Liver (tissue), 3 donors: ENCODE measurements at regions not wholly inside any gene's neighbourhood (a gene's known extent, or its start where the extent isn't known, plus 50 kb on each side); places are given as distances from the start of the nearest gene placed in this dataset.

Source experiments
- EGR1 ChIP-seq, 2 donors: IDR thresholded peaks; 2 replicates each; pipeline ENCODE4 v1.6.1; 2016 to 2018; ENCODE audit warnings: antibody characterized with exemption in 2 of 2, low read depth in 2 of 2
- GABPA ChIP-seq, 2 donors: IDR thresholded peaks in 1 of 2; conservative IDR thresholded peaks in 1 of 2; 2 replicates each; pipeline ENCODE4 v1.6.1; 2016; ENCODE audit warnings: antibody characterized with exemption in 2 of 2, mild to moderate bottlenecking in 1 of 2, moderate library complexity in 1 of 2
- JUND ChIP-seq, 2 donors: IDR thresholded peaks; 2 replicates each; pipeline ENCODE4 v1.6.1; 2016; ENCODE audit warnings: antibody characterized with exemption in 2 of 2
- MAX ChIP-seq: IDR thresholded peaks from 2 replicates; pipeline ENCODE4 v1.6.1; 2016; ENCODE audit warnings: antibody characterized with exemption
- RAD21 ChIP-seq, 2 donors: IDR thresholded peaks; 2 replicates each; pipeline ENCODE4 v1.6.1; 2016; ENCODE audit warnings: antibody characterized with exemption in 2 of 2, mild to moderate bottlenecking in 2 of 2
- REST ChIP-seq: IDR thresholded peaks from 2 replicates; pipeline ENCODE4 v1.6.1; 2016; ENCODE audit warnings: antibody characterized with exemption, mild to moderate bottlenecking
- RXRA ChIP-seq, 2 donors: IDR thresholded peaks; 2 replicates each; pipeline ENCODE4 v1.6.1; 2017 to 2018; ENCODE audit warnings: antibody characterized with exemption in 2 of 2, mild to moderate bottlenecking in 1 of 2
- TAF1 ChIP-seq: conservative IDR thresholded peaks from 2 replicates; pipeline ENCODE4 v1.6.1; 2016; ENCODE audit warnings: antibody characterized with exemption, mild to moderate bottlenecking
- YY1 ChIP-seq: IDR thresholded peaks from 2 replicates; pipeline ENCODE4 v1.6.1; 2016; ENCODE audit warnings: antibody characterized with exemption, mild to moderate bottlenecking
- TF ChIP-seq, protein P1 (sequence below): fragments of 150-350 bp; IDR thresholded peaks from 2 replicates; pipeline ENCODE4 v1.5.1; 2017; ENCODE audit warnings: improper control_type of control experiment, low read depth, low read length; ENCODE audit not compliant: missing input control
- TF ChIP-seq, protein P2 (sequence below): IDR thresholded peaks from 2 replicates; pipeline ENCODE4 v1.6.1; 2016; ENCODE audit warnings: antibody characterized with exemption
- TF ChIP-seq, protein P3 (sequence below): IDR thresholded peaks from 2 replicates; pipeline ENCODE4 v1.6.1; 2016; ENCODE audit warnings: antibody characterized with exemption
- donor health status: healthy.
- donor health status: healthy.

- TF ChIP-seq, protein P1, sequence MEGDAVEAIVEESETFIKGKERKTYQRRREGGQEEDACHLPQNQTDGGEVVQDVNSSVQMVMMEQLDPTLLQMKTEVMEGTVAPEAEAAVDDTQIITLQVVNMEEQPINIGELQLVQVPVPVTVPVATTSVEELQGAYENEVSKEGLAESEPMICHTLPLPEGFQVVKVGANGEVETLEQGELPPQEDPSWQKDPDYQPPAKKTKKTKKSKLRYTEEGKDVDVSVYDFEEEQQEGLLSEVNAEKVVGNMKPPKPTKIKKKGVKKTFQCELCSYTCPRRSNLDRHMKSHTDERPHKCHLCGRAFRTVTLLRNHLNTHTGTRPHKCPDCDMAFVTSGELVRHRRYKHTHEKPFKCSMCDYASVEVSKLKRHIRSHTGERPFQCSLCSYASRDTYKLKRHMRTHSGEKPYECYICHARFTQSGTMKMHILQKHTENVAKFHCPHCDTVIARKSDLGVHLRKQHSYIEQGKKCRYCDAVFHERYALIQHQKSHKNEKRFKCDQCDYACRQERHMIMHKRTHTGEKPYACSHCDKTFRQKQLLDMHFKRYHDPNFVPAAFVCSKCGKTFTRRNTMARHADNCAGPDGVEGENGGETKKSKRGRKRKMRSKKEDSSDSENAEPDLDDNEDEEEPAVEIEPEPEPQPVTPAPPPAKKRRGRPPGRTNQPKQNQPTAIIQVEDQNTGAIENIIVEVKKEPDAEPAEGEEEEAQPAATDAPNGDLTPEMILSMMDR, result no peak
- TF ChIP-seq, protein P2, sequence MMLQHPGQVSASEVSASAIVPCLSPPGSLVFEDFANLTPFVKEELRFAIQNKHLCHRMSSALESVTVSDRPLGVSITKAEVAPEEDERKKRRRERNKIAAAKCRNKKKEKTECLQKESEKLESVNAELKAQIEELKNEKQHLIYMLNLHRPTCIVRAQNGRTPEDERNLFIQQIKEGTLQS, result no peak
- TF ChIP-seq TAF1 (no peak), REST (no peak), RXRA (IDR thresholded peaks at IDR 0.05) (no peak), YY1 (no peak), RAD21 (IDR thresholded peaks at IDR 0.05) (no peak), JUND (IDR thresholded peaks at IDR 0.05) (no peak), GABPA (IDR thresholded peaks at IDR 0.05 in 1 of 2, conservative IDR thresholded peaks at IDR 0.05 in 1 of 2) (no peak), MAX (no peak), EGR1 (IDR thresholded peaks at IDR 0.05; ENCODE audit: low read depth in 2 of 2) (no peak)
- TF ChIP-seq, protein P3, sequence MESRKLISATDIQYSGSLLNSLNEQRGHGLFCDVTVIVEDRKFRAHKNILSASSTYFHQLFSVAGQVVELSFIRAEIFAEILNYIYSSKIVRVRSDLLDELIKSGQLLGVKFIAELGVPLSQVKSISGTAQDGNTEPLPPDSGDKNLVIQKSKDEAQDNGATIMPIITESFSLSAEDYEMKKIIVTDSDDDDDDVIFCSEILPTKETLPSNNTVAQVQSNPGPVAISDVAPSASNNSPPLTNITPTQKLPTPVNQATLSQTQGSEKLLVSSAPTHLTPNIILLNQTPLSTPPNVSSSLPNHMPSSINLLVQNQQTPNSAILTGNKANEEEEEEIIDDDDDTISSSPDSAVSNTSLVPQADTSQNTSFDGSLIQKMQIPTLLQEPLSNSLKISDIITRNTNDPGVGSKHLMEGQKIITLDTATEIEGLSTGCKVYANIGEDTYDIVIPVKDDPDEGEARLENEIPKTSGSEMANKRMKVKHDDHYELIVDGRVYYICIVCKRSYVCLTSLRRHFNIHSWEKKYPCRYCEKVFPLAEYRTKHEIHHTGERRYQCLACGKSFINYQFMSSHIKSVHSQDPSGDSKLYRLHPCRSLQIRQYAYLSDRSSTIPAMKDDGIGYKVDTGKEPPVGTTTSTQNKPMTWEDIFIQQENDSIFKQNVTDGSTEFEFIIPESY, result no peak
Measured at GRCh38 chr11:23127706-23128105, 267.4 kb upstream of the CCDC179 start.
